Sigmoid colon (tissue), 4 donors: ENCODE measurements at regions not wholly inside any gene's neighbourhood (a gene's known extent, or its start where the extent isn't known, plus 50 kb on each side); places are given as distances from the start of the nearest gene placed in this dataset.

ENCODE experiments used
- EP300 ChIP-seq, 4 donors: sonication (generic); formaldehyde crosslinking; IDR thresholded peaks; one replicate each; pipeline ENCODE4 v1.6.1; 2017; ENCODE audit warnings: antibody characterized with exemption in 4 of 4
- POLR2A ChIP-seq, 2 donors: fragments of 450-650 bp; IDR thresholded peaks; one replicate each; pipeline ENCODE4 v1.6.1; 2016; ENCODE audit warnings: antibody characterized with exemption in 2 of 2, mild to moderate bottlenecking in 2 of 2, moderate library complexity in 2 of 2
- POLR2AphosphoS5 ChIP-seq, 4 donors: sonication (generic); formaldehyde crosslinking; IDR thresholded peaks; one replicate each; pipeline ENCODE4 v1.6.1; 2017; ENCODE audit warnings: antibody characterized with exemption in 4 of 4
- TF ChIP-seq, protein P1 (sequence below), 4 experiments: fragments of 450-650 bp in 3 of 4; fragments of 200-600 bp in 1 of 4; IDR thresholded peaks; one replicate each; pipeline ENCODE4 v1.5.1; 2016 to 2019; ENCODE audit warnings: antibody characterized with exemption in 4 of 4, mild to moderate bottlenecking in 3 of 4, moderate library complexity in 2 of 4

GRCh38 chr9:115328677-115329076 is 210.7 kb upstream of the TNC start:
- TF ChIP-seq POLR2A (IDR thresholded peaks at IDR 0.05) (no peak), POLR2AphosphoS5 (IDR thresholded peaks at IDR 0.05) (no peak), EP300 (IDR thresholded peaks at IDR 0.05) (no peak)
- TF ChIP-seq, protein P1, sequence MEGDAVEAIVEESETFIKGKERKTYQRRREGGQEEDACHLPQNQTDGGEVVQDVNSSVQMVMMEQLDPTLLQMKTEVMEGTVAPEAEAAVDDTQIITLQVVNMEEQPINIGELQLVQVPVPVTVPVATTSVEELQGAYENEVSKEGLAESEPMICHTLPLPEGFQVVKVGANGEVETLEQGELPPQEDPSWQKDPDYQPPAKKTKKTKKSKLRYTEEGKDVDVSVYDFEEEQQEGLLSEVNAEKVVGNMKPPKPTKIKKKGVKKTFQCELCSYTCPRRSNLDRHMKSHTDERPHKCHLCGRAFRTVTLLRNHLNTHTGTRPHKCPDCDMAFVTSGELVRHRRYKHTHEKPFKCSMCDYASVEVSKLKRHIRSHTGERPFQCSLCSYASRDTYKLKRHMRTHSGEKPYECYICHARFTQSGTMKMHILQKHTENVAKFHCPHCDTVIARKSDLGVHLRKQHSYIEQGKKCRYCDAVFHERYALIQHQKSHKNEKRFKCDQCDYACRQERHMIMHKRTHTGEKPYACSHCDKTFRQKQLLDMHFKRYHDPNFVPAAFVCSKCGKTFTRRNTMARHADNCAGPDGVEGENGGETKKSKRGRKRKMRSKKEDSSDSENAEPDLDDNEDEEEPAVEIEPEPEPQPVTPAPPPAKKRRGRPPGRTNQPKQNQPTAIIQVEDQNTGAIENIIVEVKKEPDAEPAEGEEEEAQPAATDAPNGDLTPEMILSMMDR (IDR thresholded peaks at IDR 0.05): no peak
